ENCODE measurements at regions not wholly inside any gene's neighbourhood (a gene's known extent, or its start where the extent isn't known, plus 50 kb on each side); places are given as distances from the start of the nearest gene placed in this dataset.

DNA sequence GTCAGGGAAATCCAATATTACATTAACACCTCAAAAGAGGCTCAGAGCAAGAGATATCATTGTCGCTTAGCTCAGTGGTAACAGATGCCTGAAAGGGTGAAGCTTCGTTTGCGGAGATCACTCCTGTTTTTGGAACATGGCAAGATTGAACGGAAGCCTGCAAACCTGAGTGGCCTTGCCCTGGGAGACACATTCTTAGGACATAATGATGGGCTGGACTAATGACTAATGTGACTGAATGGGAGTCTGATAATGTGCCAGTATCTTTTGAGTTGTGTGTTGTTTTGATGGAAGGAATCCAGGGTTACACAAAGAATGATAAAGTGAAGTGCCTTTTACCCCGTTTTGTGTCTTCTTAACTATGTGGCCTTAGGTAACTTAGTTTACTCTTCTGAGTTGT, 109.3 kb upstream of the IFNG-AS1 start:
- Histone ChIP-seq H3K27ac (no peak overlapping the region), H2AFZ (no peak overlapping the region), H3K36me3 (replicated peaks; ENCODE audit: insufficient read depth, low read depth) (no peaks in the 10 kb centered on the region), H3K9me2 (replicated peaks; ENCODE audit: insufficient read depth) (no peaks in the 10 kb centered on the region), H3K27me3 (no peaks in the 10 kb centered on the region), H3K4me1 (ENCODE audit: insufficient read depth) (peaks cover 11% of the 10 kb centered on the region), H3K9me3 (ENCODE audit: low read depth) (no peaks in the 10 kb centered on the region), H3K4me3 (no peak overlapping the region), H3K79me2 (no peaks in the 10 kb centered on the region), H3K4me2 (no peak overlapping the region), H4K20me1 (ENCODE audit: insufficient read depth, poor library complexity, severe bottlenecking) (no peaks in the 10 kb centered on the region)
- 83% methylated on average over 5 of the region's 5 CpGs for WGBS (ENCODE audit: low lambda C conversion rate, missing lambda C conversion rate)
- no peak for DNase-seq (ENCODE audit: low spot score)
- TF ChIP-seq EZH2phosphoT487 (IDR thresholded peaks at IDR 0.05; ENCODE audit: low read depth, severe bottlenecking, unreplicated experiment) (no peak), EZH2 (IDR thresholded peaks at IDR 0.05; ENCODE audit: borderline replicate concordance) (no peak)
- TF ChIP-seq, protein P1, sequence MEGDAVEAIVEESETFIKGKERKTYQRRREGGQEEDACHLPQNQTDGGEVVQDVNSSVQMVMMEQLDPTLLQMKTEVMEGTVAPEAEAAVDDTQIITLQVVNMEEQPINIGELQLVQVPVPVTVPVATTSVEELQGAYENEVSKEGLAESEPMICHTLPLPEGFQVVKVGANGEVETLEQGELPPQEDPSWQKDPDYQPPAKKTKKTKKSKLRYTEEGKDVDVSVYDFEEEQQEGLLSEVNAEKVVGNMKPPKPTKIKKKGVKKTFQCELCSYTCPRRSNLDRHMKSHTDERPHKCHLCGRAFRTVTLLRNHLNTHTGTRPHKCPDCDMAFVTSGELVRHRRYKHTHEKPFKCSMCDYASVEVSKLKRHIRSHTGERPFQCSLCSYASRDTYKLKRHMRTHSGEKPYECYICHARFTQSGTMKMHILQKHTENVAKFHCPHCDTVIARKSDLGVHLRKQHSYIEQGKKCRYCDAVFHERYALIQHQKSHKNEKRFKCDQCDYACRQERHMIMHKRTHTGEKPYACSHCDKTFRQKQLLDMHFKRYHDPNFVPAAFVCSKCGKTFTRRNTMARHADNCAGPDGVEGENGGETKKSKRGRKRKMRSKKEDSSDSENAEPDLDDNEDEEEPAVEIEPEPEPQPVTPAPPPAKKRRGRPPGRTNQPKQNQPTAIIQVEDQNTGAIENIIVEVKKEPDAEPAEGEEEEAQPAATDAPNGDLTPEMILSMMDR (IDR thresholded peaks at IDR 0.05; ENCODE audit: poor library complexity): no peak

DNA sequence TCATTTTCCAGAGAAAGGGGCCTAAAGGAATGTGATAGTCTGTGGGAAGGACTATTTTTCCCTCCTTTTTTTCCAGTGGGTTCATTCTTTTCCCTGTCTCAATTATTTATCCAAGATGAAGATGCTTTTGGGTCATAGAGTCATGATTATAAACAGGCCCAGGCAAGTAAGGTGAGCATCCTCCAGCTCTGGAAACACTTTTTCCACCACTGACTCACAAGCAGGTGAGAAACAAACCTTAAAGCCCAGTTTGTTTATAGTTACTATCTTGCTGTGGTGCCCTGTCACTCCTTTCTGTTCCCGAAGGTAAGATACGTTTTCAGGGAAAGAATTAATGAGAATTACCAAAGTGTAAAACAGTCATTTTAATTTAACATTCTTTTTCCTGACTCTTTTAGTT, 107.7 kb upstream of the IFNG-AS1 start:
- Histone ChIP-seq H3K9me2 (replicated peaks; ENCODE audit: insufficient read depth) (no peaks in the 10 kb centered on the region), H3K4me3 (no peak overlapping the region), H3K27me3 (no peaks in the 10 kb centered on the region), H3K9me3 (ENCODE audit: low read depth) (no peaks in the 10 kb centered on the region), H4K20me1 (ENCODE audit: insufficient read depth, poor library complexity, severe bottlenecking) (no peaks in the 10 kb centered on the region), H3K79me2 (no peaks in the 10 kb centered on the region), H2AFZ (no peak overlapping the region), H3K4me1 (ENCODE audit: insufficient read depth) (peaks cover 11% of the 10 kb centered on the region), H3K27ac (no peak overlapping the region), H3K36me3 (replicated peaks; ENCODE audit: insufficient read depth, low read depth) (no peaks in the 10 kb centered on the region), H3K4me2 (no peak overlapping the region)
- TF ChIP-seq EZH2phosphoT487 (IDR thresholded peaks at IDR 0.05; ENCODE audit: low read depth, severe bottlenecking, unreplicated experiment) (no peak), EZH2 (IDR thresholded peaks at IDR 0.05; ENCODE audit: borderline replicate concordance) (no peak)
- TF ChIP-seq, protein P1 (IDR thresholded peaks at IDR 0.05; ENCODE audit: poor library complexity): no peak
- 62% methylated on average over 2 of the region's 2 CpGs for WGBS (ENCODE audit: low lambda C conversion rate, missing lambda C conversion rate)
- DNase-seq (ENCODE audit: low spot score): no peak

DNA sequence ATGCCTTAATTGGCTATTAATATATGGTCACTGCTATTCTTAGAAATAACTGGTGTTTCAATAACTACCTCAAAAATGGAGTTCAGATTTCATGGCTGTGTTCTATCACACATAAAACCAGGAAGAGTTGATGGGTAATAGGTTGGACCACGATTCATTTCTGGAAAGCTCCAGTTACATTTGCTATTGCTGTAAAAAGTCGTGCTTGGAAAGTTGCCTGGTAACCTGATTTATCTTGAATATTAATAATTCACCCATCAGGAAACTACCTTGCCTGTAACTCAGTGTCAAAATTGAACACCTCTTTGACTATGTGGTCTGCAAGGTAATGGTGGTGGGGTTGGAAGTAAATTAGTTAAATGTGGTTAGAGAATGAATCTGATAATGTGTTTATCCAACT, 104.7 kb upstream of the IFNG-AS1 start:
- Histone ChIP-seq H3K4me3 (no peak overlapping the region), H3K9me3 (ENCODE audit: low read depth) (no peaks in the 10 kb centered on the region), H3K27ac (no peak overlapping the region), H3K4me1 (ENCODE audit: insufficient read depth) (no peaks in the 10 kb centered on the region), H2AFZ (no peak overlapping the region), H4K20me1 (ENCODE audit: insufficient read depth, poor library complexity, severe bottlenecking) (no peaks in the 10 kb centered on the region), H3K9me2 (replicated peaks; ENCODE audit: insufficient read depth) (no peaks in the 10 kb centered on the region), H3K79me2 (no peaks in the 10 kb centered on the region), H3K4me2 (no peak overlapping the region), H3K27me3 (no peaks in the 10 kb centered on the region), H3K36me3 (replicated peaks; ENCODE audit: insufficient read depth, low read depth) (no peaks in the 10 kb centered on the region)
- 41% methylated on average over 2 of the region's 2 CpGs for WGBS (ENCODE audit: low lambda C conversion rate, missing lambda C conversion rate)
- TF ChIP-seq EZH2 (IDR thresholded peaks at IDR 0.05; ENCODE audit: borderline replicate concordance) (no peak), EZH2phosphoT487 (IDR thresholded peaks at IDR 0.05; ENCODE audit: low read depth, severe bottlenecking, unreplicated experiment) (no peak)
- TF ChIP-seq, protein P1 (IDR thresholded peaks at IDR 0.05; ENCODE audit: poor library complexity): no peak
- no peak for DNase-seq (ENCODE audit: low spot score)

Data from hepatocyte (in vitro differentiated cells).